ENCODE measurements at regions not wholly inside any gene's neighbourhood (a gene's known extent, or its start where the extent isn't known, plus 50 kb on each side); places are given as distances from the start of the nearest gene placed in this dataset.

DNA sequence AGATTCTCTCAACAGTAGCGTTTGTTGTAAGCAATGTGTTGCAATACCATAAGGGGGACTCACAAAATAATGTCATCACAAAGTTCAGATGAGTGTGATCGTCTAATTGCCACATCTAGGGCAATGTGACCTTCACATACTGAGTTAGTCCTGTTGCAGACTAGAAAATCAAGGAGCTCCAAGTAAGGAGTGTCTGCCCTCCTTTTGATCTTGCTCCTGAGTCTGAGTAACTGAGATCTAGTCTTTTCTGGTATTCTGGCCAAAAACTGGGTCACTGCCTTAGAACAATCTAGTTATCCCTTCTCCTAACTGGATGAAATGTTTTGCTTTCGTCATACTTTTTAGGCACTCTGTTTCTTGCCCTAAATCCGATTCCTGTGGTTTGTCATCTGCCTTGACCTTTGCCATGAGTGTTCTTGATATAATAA is 712.1 kb downstream of the CDH11 start:
- Histone ChIP-seq H3K27ac (no peak overlapping the region), H3K4me3 (no peak overlapping the region), H3K79me2 (no peaks in the 10 kb centered on the region), H3K36me3 (replicated peaks; ENCODE audit: insufficient read depth, low read depth) (no peaks in the 10 kb centered on the region), H4K20me1 (ENCODE audit: insufficient read depth, poor library complexity, severe bottlenecking) (no peaks in the 10 kb centered on the region), H3K9me2 (replicated peaks; ENCODE audit: insufficient read depth) (no peaks in the 10 kb centered on the region), H3K27me3 (no peaks in the 10 kb centered on the region), H3K9me3 (ENCODE audit: low read depth) (no peaks in the 10 kb centered on the region), H3K4me1 (ENCODE audit: insufficient read depth) (no peaks in the 10 kb centered on the region), H2AFZ (no peak overlapping the region), H3K4me2 (no peak overlapping the region)
- 71% methylated on average over 4 of the region's 4 CpGs for WGBS (ENCODE audit: low lambda C conversion rate, missing lambda C conversion rate)
- DNase-seq (ENCODE audit: low spot score): no peak
- TF ChIP-seq, protein P1, sequence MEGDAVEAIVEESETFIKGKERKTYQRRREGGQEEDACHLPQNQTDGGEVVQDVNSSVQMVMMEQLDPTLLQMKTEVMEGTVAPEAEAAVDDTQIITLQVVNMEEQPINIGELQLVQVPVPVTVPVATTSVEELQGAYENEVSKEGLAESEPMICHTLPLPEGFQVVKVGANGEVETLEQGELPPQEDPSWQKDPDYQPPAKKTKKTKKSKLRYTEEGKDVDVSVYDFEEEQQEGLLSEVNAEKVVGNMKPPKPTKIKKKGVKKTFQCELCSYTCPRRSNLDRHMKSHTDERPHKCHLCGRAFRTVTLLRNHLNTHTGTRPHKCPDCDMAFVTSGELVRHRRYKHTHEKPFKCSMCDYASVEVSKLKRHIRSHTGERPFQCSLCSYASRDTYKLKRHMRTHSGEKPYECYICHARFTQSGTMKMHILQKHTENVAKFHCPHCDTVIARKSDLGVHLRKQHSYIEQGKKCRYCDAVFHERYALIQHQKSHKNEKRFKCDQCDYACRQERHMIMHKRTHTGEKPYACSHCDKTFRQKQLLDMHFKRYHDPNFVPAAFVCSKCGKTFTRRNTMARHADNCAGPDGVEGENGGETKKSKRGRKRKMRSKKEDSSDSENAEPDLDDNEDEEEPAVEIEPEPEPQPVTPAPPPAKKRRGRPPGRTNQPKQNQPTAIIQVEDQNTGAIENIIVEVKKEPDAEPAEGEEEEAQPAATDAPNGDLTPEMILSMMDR (IDR thresholded peaks at IDR 0.05; ENCODE audit: poor library complexity): no peak
- TF ChIP-seq EZH2 (IDR thresholded peaks at IDR 0.05; ENCODE audit: borderline replicate concordance) (no peak), EZH2phosphoT487 (IDR thresholded peaks at IDR 0.05; ENCODE audit: low read depth, severe bottlenecking, unreplicated experiment) (no peak)

DNA sequence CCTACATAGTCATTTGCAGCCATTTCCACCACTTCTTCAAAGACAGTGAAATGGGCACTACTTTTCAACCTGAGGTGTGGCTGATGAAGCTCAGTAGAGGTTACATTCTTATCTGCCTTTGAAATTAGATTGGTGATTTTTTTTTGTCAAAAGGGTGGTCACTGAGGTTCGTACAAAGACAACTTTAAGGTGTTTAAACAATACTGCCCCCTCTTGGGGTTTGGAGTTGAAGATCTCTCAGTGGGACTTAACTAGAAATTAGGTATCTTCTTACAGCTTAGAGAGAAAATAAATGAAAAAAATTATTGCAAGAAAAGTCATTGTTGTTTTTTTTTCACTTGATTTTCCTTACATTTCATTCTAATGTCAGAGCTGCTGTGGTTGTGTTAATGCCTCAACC is 713.2 kb downstream of the CDH11 start:
- no peaks in the 10 kb centered on the region for H3K36me3 ChIP-seq (replicated peaks; ENCODE audit: insufficient read depth, low read depth)
- TF ChIP-seq EZH2phosphoT487 (IDR thresholded peaks at IDR 0.05; ENCODE audit: low read depth, severe bottlenecking, unreplicated experiment) (no peak), EZH2 (IDR thresholded peaks at IDR 0.05; ENCODE audit: borderline replicate concordance) (no peak)
- TF ChIP-seq, protein P1 (IDR thresholded peaks at IDR 0.05; ENCODE audit: poor library complexity): no peak
- H3K27ac ChIP-seq: no peak overlapping the region
- H2AFZ ChIP-seq: no peak overlapping the region
- H4K20me1 ChIP-seq (ENCODE audit: insufficient read depth, poor library complexity, severe bottlenecking): no peaks in the 10 kb centered on the region
- WGBS (ENCODE audit: low lambda C conversion rate, missing lambda C conversion rate): 79% methylated on average over 1 of the region's 1 CpG
- H3K9me2 ChIP-seq (replicated peaks; ENCODE audit: insufficient read depth): no peaks in the 10 kb centered on the region
- no peak overlapping the region for H3K4me3 ChIP-seq
- no peak overlapping the region for H3K4me2 ChIP-seq
- DNase-seq (ENCODE audit: low spot score): no peak
- no peaks in the 10 kb centered on the region for H3K4me1 ChIP-seq (ENCODE audit: insufficient read depth)
- no peaks in the 10 kb centered on the region for H3K27me3 ChIP-seq
- no peaks in the 10 kb centered on the region for H3K9me3 ChIP-seq (ENCODE audit: low read depth)
- no peaks in the 10 kb centered on the region for H3K79me2 ChIP-seq

- no peaks in the 10 kb centered on the region for H3K9me3 ChIP-seq (ENCODE audit: low read depth)
- H3K4me1 ChIP-seq (ENCODE audit: insufficient read depth): peaks cover 5% of the 10 kb centered on the region
- H3K9me2 ChIP-seq (replicated peaks; ENCODE audit: insufficient read depth): no peaks in the 10 kb centered on the region
- no peak for DNase-seq (ENCODE audit: low spot score)
- no peaks in the 10 kb centered on the region for H3K27me3 ChIP-seq
- H4K20me1 ChIP-seq (ENCODE audit: insufficient read depth, poor library complexity, severe bottlenecking): no peaks in the 10 kb centered on the region
- H3K27ac ChIP-seq: no peak overlapping the region
- no peaks in the 10 kb centered on the region for H3K36me3 ChIP-seq (replicated peaks; ENCODE audit: insufficient read depth, low read depth)
- WGBS (ENCODE audit: low lambda C conversion rate, missing lambda C conversion rate): 51% methylated on average over 4 of the region's 4 CpGs
- H3K4me2 ChIP-seq: no peak overlapping the region
- H3K4me3 ChIP-seq: no peak overlapping the region
- H2AFZ ChIP-seq: no peak overlapping the region
- TF ChIP-seq, protein P1 (IDR thresholded peaks at IDR 0.05; ENCODE audit: poor library complexity): no peak
- TF ChIP-seq EZH2 (IDR thresholded peaks at IDR 0.05; ENCODE audit: borderline replicate concordance): no peak
- TF ChIP-seq EZH2phosphoT487 (IDR thresholded peaks at IDR 0.05; ENCODE audit: low read depth, severe bottlenecking, unreplicated experiment): no peak
- H3K79me2 ChIP-seq: no peaks in the 10 kb centered on the region
Measured at GRCh38 chr16:64406770-64407181, 715.1 kb downstream of the CDH11 start.

DNA sequence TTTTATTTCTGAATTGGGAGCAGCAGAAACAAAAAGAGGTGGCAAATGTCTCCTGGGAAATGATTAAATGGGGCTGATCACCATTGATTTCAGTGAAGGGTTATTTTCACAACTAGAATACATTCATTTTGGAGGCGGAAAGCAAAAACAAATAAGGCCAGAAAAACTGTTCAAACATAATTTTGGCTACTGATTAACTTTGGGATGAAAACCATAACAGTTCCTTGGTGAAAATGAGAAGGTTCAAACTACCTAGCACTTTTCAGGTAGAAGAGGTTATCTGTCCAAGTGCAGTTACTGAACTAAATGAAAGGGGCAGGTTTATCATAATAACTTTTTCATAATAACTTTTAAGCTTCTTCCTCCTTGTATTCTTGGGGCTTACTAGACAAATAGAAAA is 718.5 kb downstream of the CDH11 start:
- Histone ChIP-seq H3K4me3 (no peak overlapping the region), H3K27me3 (no peaks in the 10 kb centered on the region), H4K20me1 (ENCODE audit: insufficient read depth, poor library complexity, severe bottlenecking) (no peaks in the 10 kb centered on the region), H2AFZ (peak overlapping the region; percentile 19), H3K9me3 (ENCODE audit: low read depth) (no peaks in the 10 kb centered on the region), H3K27ac (peak overlapping the region; percentile 32), H3K4me2 (peak overlapping the region; percentile 56), H3K79me2 (no peaks in the 10 kb centered on the region), H3K9me2 (replicated peaks; ENCODE audit: insufficient read depth) (no peaks in the 10 kb centered on the region), H3K36me3 (replicated peaks; ENCODE audit: insufficient read depth, low read depth) (no peaks in the 10 kb centered on the region), H3K4me1 (ENCODE audit: insufficient read depth) (peaks cover 5% of the 10 kb centered on the region)
- DNase-seq (ENCODE audit: low spot score): no peak
- TF ChIP-seq, protein P1 (IDR thresholded peaks at IDR 0.05; ENCODE audit: poor library complexity): no peak
- TF ChIP-seq EZH2phosphoT487 (IDR thresholded peaks at IDR 0.05; ENCODE audit: low read depth, severe bottlenecking, unreplicated experiment) (no peak), EZH2 (IDR thresholded peaks at IDR 0.05; ENCODE audit: borderline replicate concordance) (no peak)
- WGBS (ENCODE audit: low lambda C conversion rate, missing lambda C conversion rate): 55% methylated on average over 1 of the region's 1 CpG
